ENCODE measurements at regions not wholly inside any gene's neighbourhood (a gene's known extent, or its start where the extent isn't known, plus 50 kb on each side); places are given as distances from the start of the nearest gene placed in this dataset.
A peak's percentile ranks its signal among the peaks of the same experiment; 100 is the strongest.

DNA sequence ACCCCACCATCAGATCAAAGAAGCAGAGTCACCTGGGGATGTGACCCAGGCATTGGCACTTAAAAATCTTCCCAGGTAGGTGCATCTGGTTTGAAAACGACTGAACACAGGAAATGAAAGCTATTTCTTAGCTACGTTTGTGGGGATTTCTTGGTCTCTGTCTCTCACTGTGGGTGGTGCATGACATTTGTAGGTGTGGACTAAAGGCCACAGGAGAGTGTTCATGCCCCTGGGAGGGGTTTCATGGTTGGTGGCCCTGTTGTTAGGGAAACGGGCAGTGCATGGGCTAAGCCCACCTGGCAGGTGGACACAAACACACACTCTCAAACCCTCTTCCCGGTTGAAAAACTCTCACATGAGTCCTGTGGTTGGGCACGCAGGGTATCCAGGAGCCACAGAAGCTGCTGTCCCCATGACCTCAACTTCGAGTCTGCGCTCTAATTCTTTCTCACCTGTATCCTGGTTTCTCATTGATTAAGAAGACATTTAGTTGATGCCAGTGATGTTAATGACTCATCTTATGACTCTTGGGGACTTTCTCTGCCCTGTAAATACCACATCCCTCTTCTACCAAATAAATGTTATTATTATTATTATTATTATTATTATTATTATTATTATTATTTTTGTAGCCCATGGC is 119.4 kb downstream of the MRPS6 start:
- no peak for DNase-seq (ENCODE audit: low read depth)

DNA sequence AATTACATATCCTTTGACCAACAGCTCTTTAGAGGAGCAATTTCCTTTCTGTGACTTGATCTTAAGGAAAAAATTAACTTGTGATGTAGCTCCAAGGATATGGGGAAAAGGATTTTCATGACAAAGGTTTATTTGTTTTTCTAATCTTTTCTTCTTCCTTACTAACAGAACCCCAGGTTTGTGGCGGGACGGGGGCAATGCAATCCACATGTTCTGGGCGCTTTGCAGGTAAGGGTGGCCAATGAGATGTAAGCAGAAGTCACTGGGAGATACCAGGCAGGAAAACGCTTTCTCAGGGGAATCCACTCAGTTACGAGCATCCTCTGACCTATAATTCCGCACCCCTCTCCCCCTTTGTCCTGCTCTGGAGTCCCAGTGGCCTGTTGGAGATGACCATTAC is 122.0 kb downstream of the MRPS6 start:
- DNase-seq (ENCODE audit: low read depth), result no peak

DNA sequence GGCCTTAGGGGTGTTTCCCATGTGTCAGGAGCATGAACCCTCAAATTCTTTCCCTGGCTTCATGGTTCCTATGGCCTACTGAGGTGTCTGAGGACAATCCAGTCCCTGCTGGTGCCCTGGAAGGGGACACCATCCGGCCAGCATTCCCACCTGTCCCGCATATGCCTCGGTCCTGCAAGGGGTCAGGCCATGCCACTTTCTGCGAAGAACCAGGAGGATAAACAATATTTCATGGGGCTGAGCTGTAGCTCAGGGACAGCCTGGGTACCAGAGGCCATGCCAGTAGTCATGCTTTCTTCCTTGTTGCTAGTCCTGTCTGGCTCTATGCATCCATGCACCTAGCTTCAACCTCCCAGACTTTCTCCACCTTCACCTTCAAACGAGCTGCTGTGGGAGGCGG is 123.6 kb downstream of the MRPS6 start:
- no peak for DNase-seq (ENCODE audit: low read depth)

DNA sequence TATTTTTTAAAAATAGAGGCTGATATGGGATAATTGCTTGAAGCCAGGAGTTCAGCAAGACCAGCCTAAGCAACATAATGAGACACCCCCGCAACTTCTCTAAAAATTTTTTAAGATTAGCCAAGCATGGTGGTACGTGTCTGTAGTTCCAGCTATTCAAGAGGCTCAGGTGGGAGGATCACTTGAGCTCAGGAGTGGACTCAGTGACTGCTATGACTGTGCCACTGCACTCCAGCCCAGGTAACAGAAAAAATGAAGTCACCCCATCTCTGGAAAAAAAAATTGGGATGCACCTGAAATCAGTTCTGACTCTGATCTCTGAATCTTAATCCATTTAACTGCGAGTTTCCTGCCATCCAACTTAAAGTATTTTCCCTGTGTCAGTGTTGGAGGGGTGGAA is 124.2 kb downstream of the MRPS6 start:
- DNase-seq (ENCODE audit: low read depth), result no peak

DNA sequence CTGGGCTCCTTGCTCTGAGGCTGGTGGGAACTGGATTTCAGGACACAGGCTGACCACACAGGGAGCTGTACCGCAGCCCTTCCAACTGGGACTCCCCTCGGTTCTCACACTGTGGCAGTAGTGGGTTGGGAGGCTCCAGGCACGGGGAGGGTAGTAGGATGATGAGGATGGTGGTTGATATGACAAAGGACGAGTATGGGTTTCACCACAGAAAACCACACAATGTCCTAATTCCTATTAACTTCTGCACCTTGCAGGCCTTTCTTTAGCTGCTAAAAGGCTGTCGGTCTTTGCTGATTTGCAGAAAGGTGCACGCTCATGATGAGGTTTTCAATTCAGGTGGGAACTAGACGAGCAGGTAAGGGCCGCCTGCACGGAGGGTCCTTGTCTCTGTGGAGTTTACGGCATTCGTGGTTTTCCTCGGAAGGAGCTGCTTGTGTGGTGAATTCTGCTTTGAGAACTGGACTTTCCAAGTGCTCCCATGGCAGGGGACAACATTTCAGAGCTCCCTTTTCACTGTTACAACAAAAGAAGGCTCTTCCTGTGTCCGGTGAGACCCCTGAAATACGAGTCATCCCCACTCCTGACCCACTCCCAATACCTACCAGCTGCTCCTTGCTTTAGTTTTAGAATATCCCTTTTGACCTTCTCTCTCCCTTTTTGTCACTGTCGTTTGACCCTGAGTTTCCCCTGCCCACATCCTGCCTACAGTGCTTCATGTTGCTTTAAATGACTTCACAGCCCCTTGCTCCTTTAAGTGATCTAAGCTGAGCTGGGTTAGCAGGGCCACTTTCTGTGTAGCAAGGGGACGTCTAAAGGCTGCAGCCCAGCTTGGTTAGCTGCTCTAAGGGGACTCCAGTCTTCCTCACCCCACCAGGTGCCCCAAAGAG is 125.1 kb downstream of the MRPS6 start:
- no peak for DNase-seq (ENCODE audit: low read depth)

DNA sequence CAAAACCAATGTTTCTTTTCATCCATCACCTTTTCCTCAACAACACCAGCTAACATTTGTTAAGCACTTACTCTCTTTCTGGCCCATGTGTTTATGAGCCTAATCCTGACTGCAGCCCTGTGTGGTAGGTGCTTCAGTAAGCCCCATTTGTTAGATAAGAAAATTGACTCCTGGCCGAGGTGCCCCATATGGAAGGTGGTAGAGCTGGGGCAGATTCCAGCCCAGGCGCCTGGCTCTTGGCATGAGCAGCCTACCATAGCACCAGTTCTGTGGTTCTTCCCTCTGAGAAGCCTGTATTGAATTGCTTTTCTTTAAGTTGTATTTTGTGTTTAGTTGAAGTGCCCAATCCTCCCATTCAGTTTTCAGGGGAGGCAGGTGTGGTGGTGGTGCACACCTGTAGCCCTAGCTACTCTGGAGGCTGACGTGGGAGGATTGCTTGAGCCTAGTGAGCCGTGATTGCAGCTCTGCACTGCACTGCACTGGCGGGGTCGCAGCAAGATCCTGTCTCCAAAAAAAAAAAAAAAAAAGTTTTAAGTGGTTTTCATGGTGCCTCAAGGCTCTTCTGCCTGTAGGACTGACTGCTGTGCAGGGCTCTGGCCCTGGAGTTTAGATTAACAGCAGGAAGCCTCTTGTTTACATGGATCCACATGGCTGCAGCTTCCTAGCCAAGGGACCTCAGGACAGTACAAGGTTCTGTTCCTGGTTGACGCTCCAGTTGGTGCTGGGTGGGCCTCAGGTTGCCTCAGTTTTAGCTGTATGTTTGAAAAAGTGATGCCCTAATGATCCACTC is 125.9 kb downstream of the MRPS6 start:
- DNase-seq (ENCODE audit: low read depth), result no peak

DNA sequence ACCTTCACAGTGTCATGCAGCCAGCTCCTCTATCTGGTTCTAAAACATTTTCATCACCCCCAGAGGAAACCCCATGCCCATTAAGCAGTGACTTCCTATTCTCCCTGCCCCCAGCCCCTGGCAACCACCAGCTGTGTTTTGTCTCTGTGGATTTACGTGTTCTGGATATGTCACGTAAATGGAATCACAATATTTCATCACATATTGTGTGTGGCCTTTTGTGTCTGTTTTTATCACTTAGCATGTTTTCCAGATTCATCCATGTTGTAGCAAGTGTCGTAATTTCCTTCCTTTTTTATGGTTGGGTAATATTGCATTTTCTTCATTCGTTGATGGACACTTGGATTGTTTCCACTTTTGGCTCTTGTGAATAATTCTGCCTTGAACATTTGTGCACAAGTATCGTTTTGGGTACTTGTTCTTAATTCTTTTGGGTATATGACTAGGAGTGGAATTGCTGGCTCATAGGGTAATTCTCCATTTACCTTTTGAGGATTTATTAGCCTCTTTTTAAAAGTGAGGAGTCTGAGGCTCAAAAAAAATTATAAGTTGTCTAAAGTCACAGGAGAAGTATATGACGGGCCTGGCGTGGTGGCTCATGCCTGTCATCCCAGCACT is 127.0 kb downstream of the MRPS6 start:
- DNase-seq (ENCODE audit: low read depth), result peak; percentile 76

DNA sequence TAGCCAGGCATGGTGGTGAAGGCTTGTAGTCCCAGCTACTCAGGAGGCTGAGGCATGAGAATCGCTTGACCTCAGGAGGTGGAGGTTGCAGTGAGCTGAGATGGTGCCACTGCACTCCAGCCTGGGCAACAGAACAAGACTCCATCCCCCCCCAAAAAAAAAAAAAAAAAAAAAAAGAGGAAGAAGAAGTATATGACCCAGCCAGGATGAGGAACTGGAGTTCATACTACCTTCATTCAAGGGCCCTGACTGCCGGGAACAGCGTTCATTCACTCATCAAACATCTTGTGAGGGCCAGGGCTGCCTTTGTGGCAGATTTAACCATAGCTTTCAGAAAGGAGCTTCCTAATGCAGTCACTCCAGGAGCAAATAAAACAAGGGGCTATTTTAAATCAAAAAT is 127.6 kb downstream of the MRPS6 start:
- DNase-seq (ENCODE audit: low read depth), result no peak

DNA sequence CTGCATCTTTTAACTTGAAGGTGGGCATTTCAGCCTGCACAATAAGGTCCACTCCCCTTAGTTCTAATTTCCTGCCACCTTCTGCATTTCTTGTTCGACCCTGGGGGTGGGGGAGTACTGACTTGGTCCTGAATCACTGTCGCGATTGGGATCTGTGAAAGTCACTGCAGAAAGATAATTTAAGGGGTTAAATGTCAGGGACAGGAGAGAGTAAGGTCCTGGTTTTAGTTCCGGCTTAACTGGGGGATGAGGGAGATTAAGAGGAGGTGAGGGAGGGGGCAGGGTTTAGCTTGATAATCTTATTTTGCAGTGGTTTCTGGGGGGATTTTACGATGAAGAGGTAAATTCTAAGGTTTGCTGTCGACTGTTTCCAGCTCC is 128.1 kb downstream of the MRPS6 start:
- DNase-seq (ENCODE audit: low read depth), result no peak

DNA sequence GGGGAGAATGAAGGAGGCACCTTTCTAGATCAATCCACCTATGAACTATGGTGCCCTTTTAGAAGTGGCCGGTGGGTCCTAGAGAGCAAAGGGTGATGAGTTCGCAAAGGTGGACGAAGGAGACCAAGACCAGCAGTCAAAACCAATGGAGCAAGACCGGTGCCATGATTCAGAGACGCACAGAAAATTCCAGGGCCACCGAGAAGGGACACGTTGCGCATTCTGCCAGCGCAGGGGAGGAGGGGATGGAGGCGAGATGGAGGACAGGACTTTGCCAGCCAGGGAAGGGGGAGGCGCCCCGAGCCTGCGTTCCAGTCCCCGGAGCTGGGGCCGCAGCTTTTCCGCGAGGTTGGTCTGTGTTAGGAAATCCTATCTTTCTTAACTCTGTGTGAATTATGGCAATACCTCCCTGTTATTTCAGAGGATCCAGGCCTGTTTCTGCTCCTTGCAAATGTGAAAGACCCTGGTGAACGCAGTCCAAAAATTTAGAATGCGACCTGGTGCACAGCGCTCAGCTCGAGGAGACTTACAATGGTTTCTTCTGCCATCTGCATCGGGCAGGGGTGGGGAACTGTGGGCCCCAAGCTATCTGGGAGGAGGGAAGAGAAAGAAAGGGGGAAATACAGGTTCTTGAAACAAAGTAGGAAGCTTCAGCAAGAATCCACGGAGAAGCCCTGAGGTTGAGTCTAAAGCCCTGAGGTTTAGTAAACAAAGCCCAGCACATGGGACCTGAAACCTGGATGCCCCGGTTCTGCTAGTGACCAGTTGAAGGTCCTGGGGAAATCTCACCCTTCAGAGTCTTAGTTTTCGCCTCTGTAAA is 129.4 kb downstream of the MRPS6 start:
- peak; percentile 76 for DNase-seq (ENCODE audit: low read depth)

DNA sequence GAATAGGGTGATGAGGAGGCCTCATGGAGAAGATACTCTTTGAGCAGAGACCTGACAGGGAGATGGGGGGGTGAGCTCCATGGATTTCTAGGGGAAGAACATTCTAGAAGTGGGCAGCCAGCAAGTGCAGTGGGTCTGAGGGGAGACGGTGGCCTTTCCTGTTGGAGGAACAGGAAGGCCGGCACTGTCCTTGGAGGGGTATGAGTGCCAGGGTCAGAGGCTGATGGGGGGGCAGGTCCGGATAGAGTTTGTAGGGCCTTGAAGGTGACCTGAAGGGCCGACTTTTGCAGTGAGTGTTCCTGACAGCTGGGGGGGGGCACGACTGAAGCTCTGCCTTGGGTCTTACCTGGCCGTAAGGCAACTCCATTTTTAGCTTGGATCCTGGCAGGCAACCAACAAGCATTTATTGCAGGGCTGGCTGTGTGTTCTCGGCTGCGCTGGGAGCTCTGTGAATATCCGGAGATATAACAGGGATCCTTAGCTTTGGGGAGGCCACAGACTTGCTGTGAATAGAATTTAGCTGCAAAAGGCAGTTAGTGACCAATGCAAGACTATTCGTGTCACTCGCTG is 130.6 kb downstream of the MRPS6 start:
- no peak for DNase-seq (ENCODE audit: low read depth)

DNA sequence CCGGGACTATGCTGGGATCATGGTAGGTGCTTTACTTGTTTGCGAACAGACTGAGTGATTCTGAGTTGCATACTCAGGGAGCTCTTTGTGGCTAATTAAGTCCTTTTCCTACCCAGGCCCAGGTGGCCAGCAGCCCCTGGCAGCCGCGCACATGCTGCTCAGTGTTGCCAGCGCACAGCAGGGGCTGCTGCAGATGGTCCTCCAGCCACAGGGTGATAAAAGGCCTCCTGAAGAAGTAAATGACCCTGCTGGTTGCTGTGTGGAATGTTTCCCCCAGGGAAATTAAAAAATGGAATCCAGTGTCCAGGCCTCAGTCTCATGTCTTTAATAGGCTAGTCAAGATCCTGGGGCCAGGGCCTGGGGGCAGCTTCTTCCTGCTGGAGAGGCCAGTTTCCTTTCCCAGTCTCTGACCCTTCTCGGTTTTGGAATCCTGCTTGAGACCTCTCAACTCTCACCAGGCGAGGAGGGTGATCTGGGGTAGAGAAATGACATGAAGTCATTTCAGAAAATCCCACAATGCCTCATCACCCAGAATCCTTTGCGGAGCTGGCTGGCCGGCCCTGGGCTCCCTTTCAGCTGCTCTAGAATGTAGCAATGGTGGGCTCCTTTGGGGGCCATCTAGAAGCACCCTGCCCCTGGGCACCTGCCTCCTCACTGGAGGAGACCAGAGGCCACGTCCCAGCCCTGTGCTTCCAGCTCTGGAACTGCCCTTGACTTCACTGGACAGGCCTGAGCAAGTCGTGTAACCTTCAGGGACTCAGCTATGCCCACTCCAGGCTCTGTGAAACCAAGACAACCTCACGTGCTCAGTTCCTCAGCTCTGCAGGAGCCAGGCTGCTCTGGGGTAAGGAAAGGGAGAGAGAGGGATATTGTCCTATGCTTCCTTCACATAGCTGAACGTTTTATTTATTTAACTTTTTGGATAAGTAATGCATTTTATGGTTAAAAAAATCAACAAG is 131.4 kb downstream of the MRPS6 start:
- no peak for DNase-seq (ENCODE audit: low read depth)

DNA sequence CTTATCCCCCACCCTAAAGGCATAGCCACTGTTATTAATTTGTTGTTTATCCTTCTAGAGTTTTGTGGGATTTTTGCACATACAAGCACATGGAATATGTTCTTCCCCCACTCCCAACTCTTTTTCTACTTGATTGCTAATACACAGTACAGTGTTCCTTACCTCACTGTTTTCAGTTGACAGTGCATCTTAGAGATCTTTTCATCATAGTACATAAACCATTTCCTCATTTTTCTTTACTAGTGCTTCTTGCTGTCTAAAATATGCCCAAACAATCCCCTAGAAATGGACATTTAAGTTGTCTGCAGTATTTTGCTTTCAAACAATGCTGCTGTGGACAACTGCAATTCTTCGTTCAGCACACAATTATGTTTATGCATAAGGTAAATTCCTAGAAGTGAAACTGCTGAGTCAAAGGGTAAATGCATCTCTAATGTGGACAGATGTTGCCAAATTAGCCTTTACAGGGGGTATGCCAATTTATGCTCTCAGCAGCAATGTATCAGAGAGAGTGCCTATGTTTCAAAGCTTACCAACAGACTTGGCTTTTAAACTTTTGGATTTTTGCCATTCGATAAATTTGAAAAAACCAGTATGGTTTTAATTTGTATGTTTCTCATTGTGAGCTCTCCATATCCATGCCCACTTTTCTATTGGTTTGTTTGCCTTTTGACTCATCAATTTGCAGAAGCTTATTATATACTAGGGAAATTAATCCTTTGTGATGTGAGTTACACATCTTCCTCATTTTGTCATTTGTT is 132.6 kb downstream of the MRPS6 start:
- no peak for DNase-seq (ENCODE audit: low read depth)

DNA sequence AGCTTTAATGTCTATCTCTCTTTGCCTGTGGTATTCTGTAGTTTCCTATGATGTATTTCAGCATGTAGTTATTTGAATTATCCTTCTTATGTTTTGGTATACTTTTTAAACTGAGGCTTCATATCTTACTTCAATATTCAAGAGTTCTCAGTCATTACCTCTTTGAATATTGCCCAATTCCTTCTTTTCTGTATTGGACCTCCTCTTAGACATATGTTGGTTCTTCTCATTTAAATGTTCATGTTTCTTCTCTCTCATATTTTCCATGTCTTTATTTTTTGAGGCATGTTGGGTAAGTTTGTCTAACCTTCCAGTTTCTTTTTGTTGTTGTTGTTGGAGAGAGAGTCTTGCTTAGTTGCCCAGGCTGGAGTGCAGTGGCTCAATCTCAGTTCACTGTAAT is 140.6 kb downstream of the MRPS6 start:
- DNase-seq (ENCODE audit: low read depth), result no peak

DNA sequence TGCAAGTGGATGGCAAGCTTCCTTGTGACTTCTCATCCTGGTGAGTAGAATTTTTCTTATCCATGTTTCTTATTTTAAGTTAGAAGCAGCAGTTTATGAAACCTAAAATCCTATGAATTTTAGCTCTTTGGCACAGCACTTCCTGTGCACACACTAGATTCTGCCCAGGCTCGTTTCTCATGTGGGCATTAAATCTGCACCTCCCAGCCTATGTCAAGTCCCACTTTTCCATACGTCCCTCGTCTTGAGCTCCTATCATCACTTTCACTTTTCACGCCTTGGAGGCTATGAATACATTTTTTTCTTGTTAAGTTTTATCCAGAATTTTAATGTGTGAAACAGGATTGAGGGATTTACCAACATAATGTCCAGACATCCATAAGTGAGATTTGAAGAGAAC is 142.1 kb downstream of the MRPS6 start:
- no peak for DNase-seq (ENCODE audit: low read depth)

DNA sequence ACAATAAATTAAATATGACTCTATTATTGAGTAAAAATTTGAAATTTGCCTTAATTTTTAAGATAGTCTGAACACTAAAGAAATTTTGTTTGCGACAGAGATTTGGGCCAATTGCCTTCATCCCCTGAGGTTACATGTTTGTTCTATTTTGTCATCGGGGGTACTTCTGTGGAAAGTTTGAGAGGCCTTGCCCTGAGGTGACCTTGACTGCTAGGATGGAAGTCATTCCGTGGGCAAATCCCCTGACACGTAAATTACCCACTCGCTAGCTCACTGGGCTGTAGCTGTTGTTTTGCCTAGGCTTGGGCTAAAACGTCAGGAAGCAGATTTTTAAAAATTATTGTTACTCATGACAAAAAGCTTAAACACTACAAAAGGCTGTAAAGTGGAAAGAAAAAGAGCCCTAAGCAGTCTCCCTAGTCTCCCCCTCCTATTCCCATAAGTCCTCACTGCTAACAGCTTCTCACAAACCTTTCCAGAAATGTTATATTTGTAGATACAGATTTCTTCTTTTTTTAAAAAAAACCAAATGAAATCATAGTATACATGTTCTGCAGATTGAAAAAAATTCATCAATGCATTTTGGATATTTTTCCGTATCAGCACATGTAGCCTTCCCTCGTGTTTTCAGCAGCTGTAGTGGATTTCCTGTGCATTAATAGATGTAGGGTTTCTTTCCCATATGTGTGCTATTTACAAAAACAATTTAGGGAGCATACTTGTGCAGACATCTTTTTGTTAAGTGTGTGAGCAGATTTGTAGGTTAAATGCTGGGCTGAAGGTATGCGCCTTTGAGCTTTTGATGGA is 142.7 kb downstream of the MRPS6 start:
- DNase-seq (ENCODE audit: low read depth), result no peak

DNA sequence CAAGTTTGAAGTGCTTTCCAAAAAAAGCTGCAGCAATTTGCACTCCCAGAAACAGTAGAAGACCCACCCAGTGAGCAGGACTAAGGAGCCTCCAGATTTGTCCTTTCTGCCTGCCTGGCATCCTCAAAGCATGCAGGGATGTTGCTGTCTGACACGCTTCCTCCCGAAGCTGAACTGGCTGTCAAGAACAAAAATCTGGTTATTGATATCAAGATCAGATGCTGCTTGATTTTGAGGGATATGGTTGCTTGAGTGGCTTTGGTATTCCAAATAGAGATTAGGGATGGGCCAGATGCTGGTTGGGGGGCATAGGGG is 143.3 kb downstream of the MRPS6 start:
- DNase-seq (ENCODE audit: low read depth), result no peak

DNA sequence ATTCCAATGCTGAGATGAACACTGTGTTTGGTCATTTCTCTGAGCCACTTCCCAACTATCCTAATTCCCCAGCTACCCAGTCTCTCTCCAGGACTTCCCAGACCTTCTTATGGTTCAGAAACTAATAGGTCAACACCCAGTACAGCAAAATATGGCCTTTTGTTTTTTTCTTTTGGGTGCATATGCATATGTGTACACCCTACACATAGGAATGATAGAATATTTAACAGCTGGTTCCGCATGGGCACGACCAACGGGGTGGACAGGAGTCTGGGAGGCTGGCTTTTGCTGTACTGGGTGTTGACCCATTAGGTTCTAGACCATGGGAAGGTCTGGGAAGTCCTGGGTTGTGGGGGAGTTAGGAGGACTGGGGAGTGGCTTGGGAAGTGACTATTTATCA is 143.9 kb downstream of the MRPS6 start:
- DNase-seq (ENCODE audit: low read depth), result no peak
